RWPE1 (cell line): ENCODE measurements at regions not wholly inside any gene's neighbourhood (a gene's known extent, or its start where the extent isn't known, plus 50 kb on each side); places are given as distances from the start of the nearest gene placed in this dataset.
"Not testable (repeated sequence)": the region's sequence is repeated elsewhere in the genome, so short reads cannot be mapped to it uniquely, and the experiment has no call there.

Experiments
- CTCF ChIA-PET: fragments of 350-600 bp; sonication (Branson Sonifier 250); formaldehyde crosslinking; extraction: SDS; loops from one replicate; lab custom pipeline; 2021; lab: Yijun Ruan, JAX
- POLR2A ChIA-PET: fragments of 400-600 bp; formaldehyde crosslinking; extraction: SDS; loops from one replicate; lab custom pipeline; 2020; ENCODE audit warnings: antibody characterized with exemption; ENCODE audit not compliant: low non-redundant PET; lab: Yijun Ruan, JAX
- DNase-seq: peaks from one replicate; pipeline ENCODE4 v3.0.0; 2012; ENCODE audit warnings: low spot score
- H3K27ac ChIP-seq: fragments of 450-650 bp; 2 replicates; pipeline ENCODE4 v1.5.1; 2017
- TF ChIP-seq, protein P1 (sequence below): fragments of 450-650 bp; conservative IDR thresholded peaks from 2 replicates; pipeline ENCODE4 v1.5.1; 2017; ENCODE audit warnings: low read depth, mild to moderate bottlenecking

DNA sequence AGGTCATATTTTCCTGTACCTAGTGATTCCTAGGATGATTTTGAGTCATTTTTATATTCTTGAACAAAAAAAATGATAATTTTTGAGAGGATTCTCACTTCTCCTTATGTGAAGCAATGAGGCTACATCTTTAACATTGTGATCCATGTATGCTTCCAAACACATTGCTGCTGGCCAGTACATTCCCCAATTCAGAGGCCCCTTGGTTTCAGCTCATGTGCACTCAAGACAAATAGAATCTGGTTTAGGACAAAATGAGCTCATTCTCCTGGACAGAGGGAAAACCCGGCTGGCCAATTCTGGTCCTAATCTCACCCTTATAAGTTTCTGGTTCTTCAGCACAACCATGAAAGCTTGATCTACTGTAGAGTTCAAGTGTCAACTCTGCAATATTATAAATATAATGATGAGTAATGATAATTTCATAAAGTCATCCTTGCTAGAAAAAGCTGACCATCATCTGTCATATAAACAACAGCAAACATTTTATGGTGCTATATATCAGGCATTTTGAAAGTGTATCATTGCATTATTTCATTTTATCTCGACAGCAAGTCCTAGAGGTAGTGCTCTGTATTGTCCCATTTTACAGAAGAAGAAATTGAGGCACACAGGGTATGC is 139.1 kb upstream of the ZNF366 start:
- TF ChIP-seq, protein P1, sequence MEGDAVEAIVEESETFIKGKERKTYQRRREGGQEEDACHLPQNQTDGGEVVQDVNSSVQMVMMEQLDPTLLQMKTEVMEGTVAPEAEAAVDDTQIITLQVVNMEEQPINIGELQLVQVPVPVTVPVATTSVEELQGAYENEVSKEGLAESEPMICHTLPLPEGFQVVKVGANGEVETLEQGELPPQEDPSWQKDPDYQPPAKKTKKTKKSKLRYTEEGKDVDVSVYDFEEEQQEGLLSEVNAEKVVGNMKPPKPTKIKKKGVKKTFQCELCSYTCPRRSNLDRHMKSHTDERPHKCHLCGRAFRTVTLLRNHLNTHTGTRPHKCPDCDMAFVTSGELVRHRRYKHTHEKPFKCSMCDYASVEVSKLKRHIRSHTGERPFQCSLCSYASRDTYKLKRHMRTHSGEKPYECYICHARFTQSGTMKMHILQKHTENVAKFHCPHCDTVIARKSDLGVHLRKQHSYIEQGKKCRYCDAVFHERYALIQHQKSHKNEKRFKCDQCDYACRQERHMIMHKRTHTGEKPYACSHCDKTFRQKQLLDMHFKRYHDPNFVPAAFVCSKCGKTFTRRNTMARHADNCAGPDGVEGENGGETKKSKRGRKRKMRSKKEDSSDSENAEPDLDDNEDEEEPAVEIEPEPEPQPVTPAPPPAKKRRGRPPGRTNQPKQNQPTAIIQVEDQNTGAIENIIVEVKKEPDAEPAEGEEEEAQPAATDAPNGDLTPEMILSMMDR: no peak
- H3K27ac ChIP-seq: no peak overlapping the region
- ChIA-PET CTCF (no interaction called here), POLR2A (no interaction called here)
- no peak for DNase-seq

DNA sequence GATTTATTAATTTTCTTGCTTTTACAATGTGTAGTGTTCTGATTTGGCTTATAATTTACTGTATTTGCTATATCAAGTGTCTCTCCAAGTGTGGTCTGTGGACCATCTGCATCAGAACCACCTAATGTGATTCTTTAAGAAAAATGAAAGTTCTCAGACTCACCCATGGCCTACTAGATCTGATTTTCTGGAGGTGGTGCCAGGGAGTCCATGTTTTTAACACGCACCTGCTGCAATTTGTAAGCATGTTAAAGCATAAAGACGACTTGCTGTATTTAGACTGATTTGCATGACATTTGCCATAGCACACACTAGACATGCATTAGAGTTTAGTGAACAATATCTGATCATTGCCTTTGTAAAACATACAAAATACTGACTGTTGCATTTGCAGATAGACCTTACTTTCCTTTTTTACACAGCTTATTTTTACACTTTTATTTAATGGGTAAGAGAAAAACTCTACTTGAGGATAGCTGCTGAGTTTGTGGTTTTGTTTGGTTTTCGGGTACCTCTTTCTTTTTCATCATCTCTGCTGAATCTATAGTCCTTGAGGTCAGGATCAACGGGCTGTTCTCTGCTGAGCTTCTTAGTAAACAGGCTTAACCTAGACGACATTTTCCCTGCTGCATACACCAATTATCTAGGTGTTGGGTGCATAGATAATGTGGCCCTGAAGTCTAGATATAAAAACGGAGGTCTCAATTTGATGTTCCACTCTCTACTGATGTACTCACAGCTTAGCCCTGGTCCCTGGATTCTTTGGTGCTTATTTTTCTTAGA is 138.0 kb upstream of the ZNF366 start:
- ChIA-PET POLR2A (no interaction called here), CTCF (no interaction called here)
- DNase-seq: no peak
- TF ChIP-seq, protein P1: no peak
- no peak overlapping the region for H3K27ac ChIP-seq

DNA sequence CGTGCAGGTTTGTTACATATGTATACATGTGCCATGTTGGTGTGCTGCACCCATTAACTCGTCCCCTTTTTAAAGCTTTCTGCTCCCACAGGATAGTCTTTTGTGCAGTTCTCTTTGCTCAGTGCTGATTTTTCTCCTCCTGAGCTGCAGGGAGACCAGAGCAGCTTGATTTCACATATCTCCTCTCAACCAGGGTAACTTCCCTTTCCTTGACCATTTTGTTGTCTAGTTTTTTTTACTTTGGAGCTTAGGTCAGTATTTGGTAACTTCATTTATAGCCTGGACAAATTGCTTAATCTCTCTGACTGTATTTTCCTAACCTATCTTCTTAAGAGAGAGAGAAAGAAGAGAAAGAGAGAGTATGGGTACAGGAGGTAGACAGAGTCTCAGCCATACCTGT is 137.1 kb upstream of the ZNF366 start:
- POLR2A ChIA-PET: no interaction called here
- CTCF ChIA-PET: interaction anchor here (0.5 to 0.7 kb wide), 3 partner anchors 113 to 538 kb away, joined by 3 read pairs; no protein-coding TSS in a partner anchor
- TF ChIP-seq, protein P1: no peak

DNA sequence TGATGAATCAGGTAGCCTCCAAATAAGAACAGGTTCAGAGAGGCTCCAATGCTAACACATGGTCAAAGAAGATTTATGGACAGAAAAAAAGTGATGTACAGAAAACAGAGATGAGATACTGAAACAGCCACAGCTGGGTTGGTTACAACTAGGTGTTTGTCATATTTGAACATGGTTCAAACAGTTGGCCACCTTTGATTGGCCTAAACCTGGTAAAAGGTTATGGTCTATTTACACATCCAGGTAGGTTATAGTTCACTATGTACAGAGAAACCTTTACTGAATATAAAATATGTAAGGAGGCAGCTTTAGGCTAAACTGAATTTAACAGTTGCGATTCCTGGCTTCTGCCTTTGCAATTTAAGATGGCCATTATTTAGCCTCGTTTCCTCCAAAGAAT is 134.0 kb upstream of the ZNF366 start:
- TF ChIP-seq, protein P1: no peak
- no peak for DNase-seq
- POLR2A ChIA-PET: no interaction called here
- CTCF ChIA-PET: interaction anchor here (1.1 kb wide), 1 partner anchor 177 kb away, joined by 3 read pairs; no protein-coding TSS in a partner anchor
- no peak overlapping the region for H3K27ac ChIP-seq

More for the DNA sequence above, 137.1 kb upstream of the ZNF366 start:
- no peak overlapping the region for H3K27ac ChIP-seq
- DNase-seq: no peak

DNA sequence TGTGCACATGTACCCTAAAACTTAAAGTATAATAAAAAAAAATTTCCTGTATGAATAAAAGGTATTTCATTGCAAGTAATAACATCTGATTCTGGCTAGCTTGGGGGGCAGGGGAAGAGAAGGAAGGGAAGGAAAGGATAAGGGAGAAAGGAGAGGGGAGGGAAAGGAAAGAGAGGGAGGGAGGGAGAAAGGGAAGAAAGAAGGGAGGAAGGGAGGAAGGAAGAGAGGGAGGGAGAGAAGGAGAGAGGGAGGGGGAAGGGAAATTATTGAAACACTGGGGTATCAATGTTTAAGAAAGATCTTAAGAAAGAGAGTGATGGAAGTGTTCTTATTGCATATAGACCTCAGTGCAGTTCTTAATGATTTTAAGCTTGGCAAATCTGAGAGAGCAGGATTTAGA is 129.8 kb upstream of the ZNF366 start:
- no peak overlapping the region for H3K27ac ChIP-seq
- POLR2A ChIA-PET: no interaction called here
- TF ChIP-seq, protein P1: no peak
- DNase-seq: no peak
- CTCF ChIA-PET: no interaction called here

DNA sequence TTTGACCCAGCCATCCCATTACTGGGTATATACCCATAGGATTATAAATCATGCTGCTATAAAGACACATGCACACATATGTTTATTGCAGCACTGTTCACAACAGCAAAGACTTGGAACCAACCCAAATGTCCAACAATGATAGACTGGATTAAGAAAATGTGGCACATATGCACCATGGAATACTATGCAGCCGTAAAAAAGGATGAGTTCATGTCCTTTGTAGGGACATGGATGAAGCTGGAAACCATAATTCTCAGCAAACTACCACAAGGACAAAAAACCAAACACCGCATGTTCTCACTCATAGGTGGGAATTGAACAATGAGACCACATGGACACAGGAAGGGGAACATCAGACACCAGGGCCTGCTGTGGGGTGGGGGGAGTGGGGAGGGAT is 129.4 kb upstream of the ZNF366 start:
- POLR2A ChIA-PET, H3K27ac ChIP-seq, DNase-seq, CTCF ChIA-PET: not testable (repeated sequence)

DNA sequence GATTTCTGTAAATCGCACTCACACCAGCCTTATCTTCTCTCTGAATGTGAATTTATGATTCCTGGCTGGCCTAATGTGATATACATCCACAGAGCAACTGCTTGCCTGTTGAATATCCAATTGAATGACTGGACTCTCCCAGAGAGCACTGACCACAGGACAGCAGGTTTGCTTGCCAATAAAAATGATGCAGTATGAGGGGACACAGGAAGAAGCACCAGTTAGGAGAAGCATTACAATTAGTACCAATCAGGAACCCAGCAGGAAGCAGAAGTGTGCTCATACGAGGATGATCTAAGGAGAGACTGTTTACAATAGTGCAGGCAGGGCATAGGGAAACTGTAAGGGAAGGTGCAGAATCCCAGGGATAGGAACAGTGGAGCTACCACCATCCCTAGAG is 127.2 kb upstream of the ZNF366 start:
- ChIA-PET CTCF (interaction anchor here (0.7 kb wide), 1 partner anchor 21 kb away, joined by 3 read pairs; no protein-coding TSS in a partner anchor), POLR2A (no interaction called here)
- H3K27ac ChIP-seq: no peak overlapping the region
- DNase-seq: no peak
- TF ChIP-seq, protein P1: no peak
